Myocyte (in vitro differentiated cells): ENCODE measurements at regions not wholly inside any gene's neighbourhood (a gene's known extent, or its start where the extent isn't known, plus 50 kb on each side); places are given as distances from the start of the nearest gene placed in this dataset.
"Not testable (repeated sequence)": the region's sequence is repeated elsewhere in the genome, so short reads cannot be mapped to it uniquely, and the experiment has no call there.

Experiments
- DNase-seq: peaks from one replicate; pipeline ENCODE4 v3.0.0-alpha.2; 2012; ENCODE audit warnings: low read depth

GRCh38 chr2:111356512-111357031, 235.9 kb downstream of the BCL2L11 start:
- peak; percentile 34 for DNase-seq

- DNase-seq, result not testable (repeated sequence)
Measured at GRCh38 chr2:111365986-111366640, 245.4 kb downstream of the BCL2L11 start.

- not testable (repeated sequence) for DNase-seq
Measured at GRCh38 chr2:111366641-111367029, 245.9 kb downstream of the BCL2L11 start.

- not testable (repeated sequence) for DNase-seq
Measured at GRCh38 chr2:111367080-111367479, 246.4 kb downstream of the BCL2L11 start.

GRCh38 chr2:111367871-111368270, 247.2 kb downstream of the BCL2L11 start:
- DNase-seq, result peak; percentile 23

- not testable (repeated sequence) for DNase-seq
Measured at GRCh38 chr2:111368288-111368687, 247.6 kb downstream of the BCL2L11 start.

GRCh38 chr2:111373060-111373459, 252.3 kb downstream of the BCL2L11 start:
- not testable (repeated sequence) for DNase-seq

GRCh38 chr2:111373989-111374388, 253.3 kb downstream of the BCL2L11 start:
- DNase-seq, result not testable (repeated sequence)

GRCh38 chr2:111374734-111375133, 254.0 kb downstream of the BCL2L11 start:
- DNase-seq, result peak; percentile 25

GRCh38 chr2:111375320-111375883, 254.7 kb downstream of the BCL2L11 start:
- not testable (repeated sequence) for DNase-seq

- DNase-seq, result not testable (repeated sequence)
Measured at GRCh38 chr2:111376272-111376970, 255.7 kb downstream of the BCL2L11 start.

- peak; percentile 11 for DNase-seq
Measured at GRCh38 chr2:111376971-111377352, 256.2 kb downstream of the BCL2L11 start.

GRCh38 chr2:111377386-111377959, 256.8 kb downstream of the BCL2L11 start:
- DNase-seq, result not testable (repeated sequence)

- not testable (repeated sequence) for DNase-seq
Measured at GRCh38 chr2:111378348-111378747, 257.6 kb downstream of the BCL2L11 start.

GRCh38 chr2:111380733-111381439, 260.2 kb downstream of the BCL2L11 start:
- not testable (repeated sequence) for DNase-seq

- not testable (repeated sequence) for DNase-seq
Measured at GRCh38 chr2:111381530-111382306, 261.0 kb downstream of the BCL2L11 start.

- not testable (repeated sequence) for DNase-seq
Measured at GRCh38 chr2:111382507-111382906, 261.8 kb downstream of the BCL2L11 start.

- DNase-seq, result not testable (repeated sequence)
Measured at GRCh38 chr2:111383311-111383710, 262.6 kb downstream of the BCL2L11 start.

- DNase-seq, result not testable (repeated sequence)
Measured at GRCh38 chr2:111385226-111385957, 264.7 kb downstream of the BCL2L11 start.

- peak; percentile 71 for DNase-seq
Measured at GRCh38 chr2:111390605-111391004, 269.9 kb downstream of the BCL2L11 start.
